GM23338 (cell line): ENCODE measurements at regions not wholly inside any gene's neighbourhood (a gene's known extent, or its start where the extent isn't known, plus 50 kb on each side); places are given as distances from the start of the nearest gene placed in this dataset.

ENCODE experiments used
- CREB1 ChIP-seq: fragments of 250-450 bp; sonication (Bioruptor Pico); IDR thresholded peaks from 2 replicates; pipeline ENCODE4 v1.5.0; 2020; ENCODE audit warnings: low read depth, mild to moderate bottlenecking, moderate library complexity
- EZH2 ChIP-seq: fragments of 200-600 bp; sonication (generic); IDR thresholded peaks from one replicate; pipeline ENCODE4 v1.8.0; 2017; ENCODE audit warnings: antibody characterized with exemption, mild to moderate bottlenecking, low read depth; ENCODE audit not compliant: unreplicated experiment
- EZH2phosphoT487 ChIP-seq: fragments of 200-600 bp; sonication (generic); IDR thresholded peaks from one replicate; pipeline ENCODE4 v1.8.1; 2018; ENCODE audit warnings: antibody characterized with exemption; ENCODE audit not compliant: unreplicated experiment
- JUNB ChIP-seq: IDR thresholded peaks from one replicate; pipeline ENCODE4 v1.6.1; 2016; ENCODE audit warnings: antibody characterized with exemption; ENCODE audit not compliant: unreplicated experiment
- NANOG ChIP-seq: IDR thresholded peaks from 2 replicates; pipeline ENCODE4 v1.6.1; 2016; ENCODE audit warnings: antibody characterized with exemption, borderline replicate concordance
- POLR2AphosphoS5 ChIP-seq: IDR thresholded peaks from 2 replicates; pipeline ENCODE4 v1.6.1; 2016; ENCODE audit warnings: antibody characterized with exemption, low read depth
- STAT1 ChIP-seq: IDR thresholded peaks from one replicate; pipeline ENCODE4 v1.6.1; 2016; ENCODE audit warnings: antibody characterized with exemption; ENCODE audit not compliant: unreplicated experiment
- ZNF114 ChIP-seq: fragments of 250-450 bp; sonication (Bioruptor Pico); IDR thresholded peaks from 2 replicates; pipeline ENCODE4 v1.5.0; 2020; ENCODE audit warnings: mild to moderate bottlenecking, moderate library complexity
- TF ChIP-seq, protein P1 (sequence below), 2 experiments: fragments of 200-600 bp in 1 of 2; sonication (generic) in 1 of 2; conservative IDR thresholded peaks; 2 replicates each; pipeline versions ENCODE4 v1.5.1 to v1.6.1; 2016 to 2017; ENCODE audit warnings: antibody characterized with exemption in 2 of 2, low read depth in 2 of 2, mild to moderate bottlenecking in 2 of 2, moderate library complexity in 1 of 2
- TF ChIP-seq, protein P2 (sequence below): IDR thresholded peaks from one replicate; pipeline ENCODE4 v1.6.1; 2018; ENCODE audit warnings: antibody characterized with exemption; ENCODE audit not compliant: unreplicated experiment
- TF ChIP-seq, protein P3 (sequence below): IDR thresholded peaks from 2 replicates; pipeline ENCODE4 v1.6.1; 2016; ENCODE audit warnings: antibody characterized with exemption
- TF ChIP-seq, protein P4 (sequence below): fragments of 250-450 bp; sonication (Bioruptor Pico); IDR thresholded peaks from 2 replicates; pipeline ENCODE4 v1.5.0; 2020; ENCODE audit warnings: mild to moderate bottlenecking, moderate library complexity

DNA sequence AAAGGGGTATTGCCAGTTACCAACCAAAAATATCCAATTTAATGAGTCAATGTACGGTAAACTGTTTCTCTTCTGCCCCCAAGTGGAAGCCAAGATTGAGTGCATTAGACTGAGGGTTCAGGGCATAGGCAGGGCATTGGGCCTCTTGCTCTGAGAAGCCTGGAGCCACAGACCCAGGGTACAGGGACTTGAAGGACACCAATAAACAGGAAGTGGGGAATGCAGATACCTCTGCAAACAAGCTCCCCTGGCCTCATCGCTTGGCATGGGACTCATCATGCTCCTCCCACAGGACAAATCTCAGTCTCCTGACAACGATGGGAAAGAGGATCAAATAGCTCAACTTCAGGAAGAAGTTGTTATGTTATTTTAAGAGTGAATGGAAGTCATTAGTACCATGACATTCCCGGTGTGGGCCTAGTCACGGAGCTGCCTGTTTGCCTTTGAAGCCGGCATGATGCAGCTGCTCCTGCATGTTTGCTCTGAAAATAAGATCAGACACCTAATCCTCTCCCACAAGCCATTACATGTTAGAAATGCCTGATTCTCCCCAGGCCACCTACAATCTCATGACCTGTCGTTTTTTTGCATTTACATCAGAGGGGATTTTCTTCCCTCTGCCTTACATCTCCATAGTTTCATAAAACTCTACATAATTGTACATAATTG lies 224.2 kb downstream of the RCHY1 start:
- TF ChIP-seq, protein P1, sequence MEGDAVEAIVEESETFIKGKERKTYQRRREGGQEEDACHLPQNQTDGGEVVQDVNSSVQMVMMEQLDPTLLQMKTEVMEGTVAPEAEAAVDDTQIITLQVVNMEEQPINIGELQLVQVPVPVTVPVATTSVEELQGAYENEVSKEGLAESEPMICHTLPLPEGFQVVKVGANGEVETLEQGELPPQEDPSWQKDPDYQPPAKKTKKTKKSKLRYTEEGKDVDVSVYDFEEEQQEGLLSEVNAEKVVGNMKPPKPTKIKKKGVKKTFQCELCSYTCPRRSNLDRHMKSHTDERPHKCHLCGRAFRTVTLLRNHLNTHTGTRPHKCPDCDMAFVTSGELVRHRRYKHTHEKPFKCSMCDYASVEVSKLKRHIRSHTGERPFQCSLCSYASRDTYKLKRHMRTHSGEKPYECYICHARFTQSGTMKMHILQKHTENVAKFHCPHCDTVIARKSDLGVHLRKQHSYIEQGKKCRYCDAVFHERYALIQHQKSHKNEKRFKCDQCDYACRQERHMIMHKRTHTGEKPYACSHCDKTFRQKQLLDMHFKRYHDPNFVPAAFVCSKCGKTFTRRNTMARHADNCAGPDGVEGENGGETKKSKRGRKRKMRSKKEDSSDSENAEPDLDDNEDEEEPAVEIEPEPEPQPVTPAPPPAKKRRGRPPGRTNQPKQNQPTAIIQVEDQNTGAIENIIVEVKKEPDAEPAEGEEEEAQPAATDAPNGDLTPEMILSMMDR (conservative IDR thresholded peaks at IDR 0.05; ENCODE audit: low read depth in 2 of 2): peak; percentile 76 to 89
- TF ChIP-seq, protein P2, sequence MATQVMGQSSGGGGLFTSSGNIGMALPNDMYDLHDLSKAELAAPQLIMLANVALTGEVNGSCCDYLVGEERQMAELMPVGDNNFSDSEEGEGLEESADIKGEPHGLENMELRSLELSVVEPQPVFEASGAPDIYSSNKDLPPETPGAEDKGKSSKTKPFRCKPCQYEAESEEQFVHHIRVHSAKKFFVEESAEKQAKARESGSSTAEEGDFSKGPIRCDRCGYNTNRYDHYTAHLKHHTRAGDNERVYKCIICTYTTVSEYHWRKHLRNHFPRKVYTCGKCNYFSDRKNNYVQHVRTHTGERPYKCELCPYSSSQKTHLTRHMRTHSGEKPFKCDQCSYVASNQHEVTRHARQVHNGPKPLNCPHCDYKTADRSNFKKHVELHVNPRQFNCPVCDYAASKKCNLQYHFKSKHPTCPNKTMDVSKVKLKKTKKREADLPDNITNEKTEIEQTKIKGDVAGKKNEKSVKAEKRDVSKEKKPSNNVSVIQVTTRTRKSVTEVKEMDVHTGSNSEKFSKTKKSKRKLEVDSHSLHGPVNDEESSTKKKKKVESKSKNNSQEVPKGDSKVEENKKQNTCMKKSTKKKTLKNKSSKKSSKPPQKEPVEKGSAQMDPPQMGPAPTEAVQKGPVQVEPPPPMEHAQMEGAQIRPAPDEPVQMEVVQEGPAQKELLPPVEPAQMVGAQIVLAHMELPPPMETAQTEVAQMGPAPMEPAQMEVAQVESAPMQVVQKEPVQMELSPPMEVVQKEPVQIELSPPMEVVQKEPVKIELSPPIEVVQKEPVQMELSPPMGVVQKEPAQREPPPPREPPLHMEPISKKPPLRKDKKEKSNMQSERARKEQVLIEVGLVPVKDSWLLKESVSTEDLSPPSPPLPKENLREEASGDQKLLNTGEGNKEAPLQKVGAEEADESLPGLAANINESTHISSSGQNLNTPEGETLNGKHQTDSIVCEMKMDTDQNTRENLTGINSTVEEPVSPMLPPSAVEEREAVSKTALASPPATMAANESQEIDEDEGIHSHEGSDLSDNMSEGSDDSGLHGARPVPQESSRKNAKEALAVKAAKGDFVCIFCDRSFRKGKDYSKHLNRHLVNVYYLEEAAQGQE: no peak
- TF ChIP-seq ZNF114 (no peak), EZH2 (no peak), NANOG (no peak), POLR2AphosphoS5 (no peak), EZH2phosphoT487 (no peak), CREB1 (no peak), JUNB (no peak), STAT1 (no peak)
- TF ChIP-seq, protein P3, sequence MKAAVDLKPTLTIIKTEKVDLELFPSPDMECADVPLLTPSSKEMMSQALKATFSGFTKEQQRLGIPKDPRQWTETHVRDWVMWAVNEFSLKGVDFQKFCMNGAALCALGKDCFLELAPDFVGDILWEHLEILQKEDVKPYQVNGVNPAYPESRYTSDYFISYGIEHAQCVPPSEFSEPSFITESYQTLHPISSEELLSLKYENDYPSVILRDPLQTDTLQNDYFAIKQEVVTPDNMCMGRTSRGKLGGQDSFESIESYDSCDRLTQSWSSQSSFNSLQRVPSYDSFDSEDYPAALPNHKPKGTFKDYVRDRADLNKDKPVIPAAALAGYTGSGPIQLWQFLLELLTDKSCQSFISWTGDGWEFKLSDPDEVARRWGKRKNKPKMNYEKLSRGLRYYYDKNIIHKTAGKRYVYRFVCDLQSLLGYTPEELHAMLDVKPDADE: no peak
- TF ChIP-seq, protein P4, sequence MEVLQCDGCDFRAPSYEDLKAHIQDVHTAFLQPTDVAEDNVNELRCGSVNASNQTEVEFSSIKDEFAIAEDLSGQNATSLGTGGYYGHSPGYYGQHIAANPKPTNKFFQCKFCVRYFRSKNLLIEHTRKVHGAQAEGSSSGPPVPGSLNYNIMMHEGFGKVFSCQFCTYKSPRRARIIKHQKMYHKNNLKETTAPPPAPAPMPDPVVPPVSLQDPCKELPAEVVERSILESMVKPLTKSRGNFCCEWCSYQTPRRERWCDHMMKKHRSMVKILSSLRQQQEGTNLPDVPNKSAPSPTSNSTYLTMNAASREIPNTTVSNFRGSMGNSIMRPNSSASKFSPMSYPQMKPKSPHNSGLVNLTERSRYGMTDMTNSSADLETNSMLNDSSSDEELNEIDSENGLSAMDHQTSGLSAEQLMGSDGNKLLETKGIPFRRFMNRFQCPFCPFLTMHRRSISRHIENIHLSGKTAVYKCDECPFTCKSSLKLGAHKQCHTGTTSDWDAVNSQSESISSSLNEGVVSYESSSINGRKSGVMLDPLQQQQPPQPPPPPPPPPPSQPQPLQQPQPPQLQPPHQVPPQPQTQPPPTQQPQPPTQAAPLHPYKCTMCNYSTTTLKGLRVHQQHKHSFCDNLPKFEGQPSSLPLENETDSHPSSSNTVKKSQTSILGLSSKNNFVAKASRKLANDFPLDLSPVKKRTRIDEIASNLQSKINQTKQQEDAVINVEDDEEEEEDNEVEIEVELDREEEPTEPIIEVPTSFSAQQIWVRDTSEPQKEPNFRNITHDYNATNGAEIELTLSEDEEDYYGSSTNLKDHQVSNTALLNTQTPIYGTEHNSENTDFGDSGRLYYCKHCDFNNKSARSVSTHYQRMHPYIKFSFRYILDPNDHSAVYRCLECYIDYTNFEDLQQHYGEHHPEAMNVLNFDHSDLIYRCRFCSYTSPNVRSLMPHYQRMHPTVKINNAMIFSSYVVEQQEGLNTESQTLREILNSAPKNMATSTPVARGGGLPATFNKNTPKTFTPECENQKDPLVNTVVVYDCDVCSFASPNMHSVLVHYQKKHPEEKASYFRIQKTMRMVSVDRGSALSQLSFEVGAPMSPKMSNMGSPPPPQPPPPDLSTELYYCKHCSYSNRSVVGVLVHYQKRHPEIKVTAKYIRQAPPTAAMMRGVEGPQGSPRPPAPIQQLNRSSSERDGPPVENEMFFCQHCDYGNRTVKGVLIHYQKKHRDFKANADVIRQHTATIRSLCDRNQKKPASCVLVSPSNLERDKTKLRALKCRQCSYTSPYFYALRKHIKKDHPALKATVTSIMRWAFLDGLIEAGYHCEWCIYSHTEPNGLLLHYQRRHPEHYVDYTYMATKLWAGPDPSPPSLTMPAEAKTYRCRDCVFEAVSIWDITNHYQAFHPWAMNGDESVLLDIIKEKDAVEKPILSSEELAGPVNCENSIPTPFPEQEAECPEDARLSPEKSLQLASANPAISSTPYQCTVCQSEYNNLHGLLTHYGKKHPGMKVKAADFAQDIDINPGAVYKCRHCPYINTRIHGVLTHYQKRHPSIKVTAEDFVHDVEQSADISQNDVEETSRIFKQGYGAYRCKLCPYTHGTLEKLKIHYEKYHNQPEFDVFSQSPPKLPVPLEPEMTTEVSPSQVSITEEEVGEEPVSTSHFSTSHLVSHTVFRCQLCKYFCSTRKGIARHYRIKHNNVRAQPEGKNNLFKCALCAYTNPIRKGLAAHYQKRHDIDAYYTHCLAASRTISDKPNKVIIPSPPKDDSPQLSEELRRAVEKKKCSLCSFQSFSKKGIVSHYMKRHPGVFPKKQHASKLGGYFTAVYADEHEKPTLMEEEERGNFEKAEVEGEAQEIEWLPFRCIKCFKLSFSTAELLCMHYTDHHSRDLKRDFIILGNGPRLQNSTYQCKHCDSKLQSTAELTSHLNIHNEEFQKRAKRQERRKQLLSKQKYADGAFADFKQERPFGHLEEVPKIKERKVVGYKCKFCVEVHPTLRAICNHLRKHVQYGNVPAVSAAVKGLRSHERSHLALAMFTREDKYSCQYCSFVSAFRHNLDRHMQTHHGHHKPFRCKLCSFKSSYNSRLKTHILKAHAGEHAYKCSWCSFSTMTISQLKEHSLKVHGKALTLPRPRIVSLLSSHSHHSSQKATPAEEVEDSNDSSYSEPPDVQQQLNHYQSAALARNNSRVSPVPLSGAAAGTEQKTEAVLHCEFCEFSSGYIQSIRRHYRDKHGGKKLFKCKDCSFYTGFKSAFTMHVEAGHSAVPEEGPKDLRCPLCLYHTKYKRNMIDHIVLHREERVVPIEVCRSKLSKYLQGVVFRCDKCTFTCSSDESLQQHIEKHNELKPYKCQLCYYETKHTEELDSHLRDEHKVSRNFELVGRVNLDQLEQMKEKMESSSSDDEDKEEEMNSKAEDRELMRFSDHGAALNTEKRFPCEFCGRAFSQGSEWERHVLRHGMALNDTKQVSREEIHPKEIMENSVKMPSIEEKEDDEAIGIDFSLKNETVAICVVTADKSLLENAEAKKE (CRISPR knock-in tag): no peak
